CD4-positive, alpha-beta T cell treated with Interleukin-10 for 1 hour (primary cell): ENCODE measurements at regions not wholly inside any gene's neighbourhood (a gene's known extent, or its start where the extent isn't known, plus 50 kb on each side); places are given as distances from the start of the nearest gene placed in this dataset.

Experiments
- DNase-seq: peaks from one replicate; pipeline ENCODE4 v3.0.0-alpha.2; 2020

GRCh38 chr4:155512046-155512445 is 135.3 kb upstream of the MAP9 start:
- DNase-seq, result no peak

- DNase-seq, result no peak
Observed at GRCh38 chr4:155510771-155511170, 134.0 kb upstream of the MAP9 start.

GRCh38 chr4:155509555-155509954 is 132.8 kb upstream of the MAP9 start:
- DNase-seq, result no peak

GRCh38 chr4:155506745-155507144 is 130.0 kb upstream of the MAP9 start:
- no peak for DNase-seq

- DNase-seq, result no peak
Observed at GRCh38 chr4:155505321-155505720, 128.6 kb upstream of the MAP9 start.

GRCh38 chr4:155497306-155497705 is 120.5 kb upstream of the MAP9 start:
- no peak for DNase-seq

GRCh38 chr4:155496294-155496626 is 119.5 kb upstream of the MAP9 start:
- no peak for DNase-seq

- no peak for DNase-seq
Observed at GRCh38 chr4:155495572-155496293, 119.0 kb upstream of the MAP9 start.

- DNase-seq, result no peak
Observed at GRCh38 chr4:155494037-155494718, 117.4 kb upstream of the MAP9 start.

GRCh38 chr4:155491336-155492120 is 114.8 kb upstream of the MAP9 start:
- DNase-seq, result no peak

GRCh38 chr4:155489271-155489670 is 112.5 kb upstream of the MAP9 start:
- DNase-seq, result no peak

- DNase-seq, result no peak
Observed at GRCh38 chr4:155488691-155489090, 111.9 kb upstream of the MAP9 start.

- no peak for DNase-seq
Observed at GRCh38 chr4:155487210-155487609, 110.4 kb upstream of the MAP9 start.

- no peak for DNase-seq
Observed at GRCh38 chr4:155481150-155481549, 104.4 kb upstream of the MAP9 start.

GRCh38 chr4:155479835-155480234 is 103.1 kb upstream of the MAP9 start:
- DNase-seq, result no peak

- DNase-seq, result no peak
Observed at GRCh38 chr4:155478336-155478835, 101.6 kb upstream of the MAP9 start.

- no peak for DNase-seq
Observed at GRCh38 chr4:155474758-155475157, 98.0 kb upstream of the MAP9 start.

GRCh38 chr4:155473420-155474095 is 96.8 kb upstream of the MAP9 start:
- no peak for DNase-seq

GRCh38 chr4:155468282-155468681 is 91.5 kb upstream of the MAP9 start:
- no peak for DNase-seq

GRCh38 chr4:155450676-155451075 is 73.9 kb upstream of the MAP9 start:
- DNase-seq, result no peak

- no peak for DNase-seq
Observed at GRCh38 chr4:155445306-155445705, 68.5 kb upstream of the MAP9 start.

GRCh38 chr4:155444721-155445120 is 68.0 kb upstream of the MAP9 start:
- DNase-seq, result no peak
